Lower lobe of right lung (tissue), 2 donors: ENCODE measurements at regions not wholly inside any gene's neighbourhood (a gene's known extent, or its start where the extent isn't known, plus 50 kb on each side); places are given as distances from the start of the nearest gene placed in this dataset.

Experiments
- ATAC-seq, 2 donors: fragments of 200-7000 bp; cut with Tn5 transposase; one replicate each; pipeline ENCODE4 v1.9.1; 2020 to 2022; ENCODE audit warnings: mild to moderate bottlenecking in 2 of 2, moderate library complexity in 2 of 2
- DNase-seq: peaks from one replicate; pipeline ENCODE4 v3.0.0-alpha.2; 2020
- H3K27ac ChIP-seq: fragments of 200-600 bp; one replicate; pipeline ENCODE4 v1.8.0; 2022
- H3K27me3 ChIP-seq: fragments of 200-600 bp; one replicate; pipeline ENCODE4 v1.8.0; 2022; ENCODE audit warnings: low read depth
- H3K36me3 ChIP-seq: fragments of 200-600 bp; one replicate; pipeline ENCODE4 v1.8.0; 2022; ENCODE audit warnings: mild to moderate bottlenecking
- H3K4me1 ChIP-seq: fragments of 200-600 bp; one replicate; pipeline ENCODE4 v1.8.0; 2022
- H3K4me3 ChIP-seq: fragments of 200-600 bp; one replicate; pipeline ENCODE4 v1.8.0; 2022; ENCODE audit warnings: mild to moderate bottlenecking
- H3K9me3 ChIP-seq: fragments of 200-600 bp; one replicate; pipeline ENCODE4 v1.8.0; 2022
- intact Hi-C: fragments of 100-400 bp; cut with DNase I; formaldehyde crosslinking; loops from one replicate; pipeline ENCODE4 v1.11.0; 2022
- TF ChIP-seq, protein P1 (sequence below): fragments of 200-600 bp; IDR thresholded peaks from one replicate; pipeline ENCODE4 v1.8.0; 2022; ENCODE audit warnings: antibody characterized with exemption, mild to moderate bottlenecking
- donor health status: DM: no; HTN: yes; CAD: no; lungs with severe emphysema.

DNA sequence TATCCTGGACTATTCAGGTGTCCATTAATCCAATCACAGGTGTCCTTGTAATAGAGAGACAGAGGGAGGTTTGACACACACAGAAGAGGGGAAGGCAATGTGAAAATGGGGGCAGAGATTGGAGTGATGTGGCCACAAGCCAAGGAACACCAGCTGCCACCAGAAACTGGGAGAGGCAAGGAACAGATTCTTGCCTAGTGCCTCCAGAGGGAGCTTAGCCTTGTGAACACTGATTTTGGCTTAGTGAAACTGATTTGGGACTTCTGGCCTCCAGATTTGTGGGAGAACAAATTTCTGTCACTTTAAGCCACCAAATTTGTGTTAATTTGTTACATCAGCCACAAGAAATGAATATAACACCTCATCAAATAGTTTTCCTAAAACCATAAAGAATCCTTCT, 416.2 kb downstream of the ENC1 start:
- Histone ChIP-seq H3K4me1 (no peaks in the 10 kb centered on the region), H3K27ac (no peak overlapping the region), H3K27me3 (no peaks in the 10 kb centered on the region), H3K4me3 (no peak overlapping the region), H3K9me3 (no peaks in the 10 kb centered on the region), H3K36me3 (no peaks in the 10 kb centered on the region)
- TF ChIP-seq, protein P1, sequence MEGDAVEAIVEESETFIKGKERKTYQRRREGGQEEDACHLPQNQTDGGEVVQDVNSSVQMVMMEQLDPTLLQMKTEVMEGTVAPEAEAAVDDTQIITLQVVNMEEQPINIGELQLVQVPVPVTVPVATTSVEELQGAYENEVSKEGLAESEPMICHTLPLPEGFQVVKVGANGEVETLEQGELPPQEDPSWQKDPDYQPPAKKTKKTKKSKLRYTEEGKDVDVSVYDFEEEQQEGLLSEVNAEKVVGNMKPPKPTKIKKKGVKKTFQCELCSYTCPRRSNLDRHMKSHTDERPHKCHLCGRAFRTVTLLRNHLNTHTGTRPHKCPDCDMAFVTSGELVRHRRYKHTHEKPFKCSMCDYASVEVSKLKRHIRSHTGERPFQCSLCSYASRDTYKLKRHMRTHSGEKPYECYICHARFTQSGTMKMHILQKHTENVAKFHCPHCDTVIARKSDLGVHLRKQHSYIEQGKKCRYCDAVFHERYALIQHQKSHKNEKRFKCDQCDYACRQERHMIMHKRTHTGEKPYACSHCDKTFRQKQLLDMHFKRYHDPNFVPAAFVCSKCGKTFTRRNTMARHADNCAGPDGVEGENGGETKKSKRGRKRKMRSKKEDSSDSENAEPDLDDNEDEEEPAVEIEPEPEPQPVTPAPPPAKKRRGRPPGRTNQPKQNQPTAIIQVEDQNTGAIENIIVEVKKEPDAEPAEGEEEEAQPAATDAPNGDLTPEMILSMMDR, result no peak
- no peak for ATAC-seq
- DNase-seq, result no peak
- intact Hi-C loops, result no loop called here

DNA sequence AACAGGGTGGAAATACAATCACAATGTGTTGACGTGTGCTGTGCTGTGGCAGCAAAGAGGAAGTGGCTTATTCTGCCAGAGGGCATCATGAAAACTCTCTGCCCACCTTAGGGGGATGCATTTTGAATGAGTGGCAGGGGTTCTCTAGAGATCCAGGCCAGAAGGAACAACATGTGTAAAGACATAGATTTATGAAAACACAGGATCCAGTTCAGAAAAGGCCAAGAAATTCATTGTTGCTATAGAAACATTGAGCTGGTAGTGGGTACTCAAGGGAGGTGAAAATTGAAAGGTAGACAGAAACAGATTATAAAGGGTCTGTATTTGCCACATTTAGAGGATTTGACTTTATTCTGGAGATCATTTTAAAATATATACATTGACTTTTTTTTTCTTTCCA, 417.7 kb downstream of the ENC1 start:
- Histone ChIP-seq H3K27ac (no peak overlapping the region), H3K36me3 (no peaks in the 10 kb centered on the region), H3K9me3 (no peaks in the 10 kb centered on the region), H3K27me3 (no peaks in the 10 kb centered on the region), H3K4me1 (no peaks in the 10 kb centered on the region), H3K4me3 (no peak overlapping the region)
- intact Hi-C loops, result no loop called here
- DNase-seq (no peak), ATAC-seq (no peak)
- TF ChIP-seq, protein P1, result no peak

DNA sequence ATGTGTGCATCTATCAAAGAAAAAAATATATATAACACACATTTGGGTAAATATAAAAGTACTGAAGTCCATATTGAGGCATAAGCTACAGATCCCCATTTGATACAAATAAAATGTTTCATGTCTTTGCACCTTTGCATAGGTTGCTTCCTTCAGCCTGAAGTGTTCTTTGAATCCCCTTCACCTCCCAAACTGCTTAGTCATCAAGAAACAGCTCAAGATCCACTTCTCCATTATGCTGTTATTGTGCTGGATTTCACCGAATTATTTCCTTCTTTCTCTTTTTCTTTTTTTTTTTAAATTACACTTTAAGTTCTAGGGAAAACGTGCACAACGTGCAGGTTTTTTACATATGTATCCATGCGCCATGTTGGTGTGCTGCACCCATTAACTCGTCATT, 419.1 kb downstream of the ENC1 start:
- Histone ChIP-seq H3K27ac (no peak overlapping the region), H3K36me3 (no peaks in the 10 kb centered on the region), H3K4me1 (no peaks in the 10 kb centered on the region), H3K27me3 (no peaks in the 10 kb centered on the region), H3K4me3 (no peak overlapping the region), H3K9me3 (no peaks in the 10 kb centered on the region)
- intact Hi-C loops, result no loop called here
- TF ChIP-seq, protein P1, result no peak
- no peak for DNase-seq
- no peak for ATAC-seq

DNA sequence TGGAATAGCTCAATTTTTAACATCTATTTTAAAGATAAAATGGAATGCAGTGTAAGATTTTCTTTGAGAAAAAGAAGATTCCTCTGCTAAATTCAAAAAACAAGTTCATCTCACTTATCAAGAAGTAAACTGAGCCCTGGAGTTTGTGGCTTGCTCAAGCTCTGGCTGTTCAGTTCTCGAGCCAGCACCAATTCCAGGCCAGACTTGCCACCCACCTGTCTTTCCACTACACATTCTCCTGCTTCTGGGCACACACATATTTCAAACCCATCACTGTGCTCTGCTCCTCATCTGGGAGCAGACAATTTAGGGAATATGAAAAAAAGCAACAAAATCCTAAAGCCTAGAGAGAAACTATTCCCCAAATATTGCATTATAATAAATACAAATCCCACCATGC, 424.5 kb downstream of the ENC1 start:
- H3K4me3 ChIP-seq, result no peak overlapping the region
- no peaks in the 10 kb centered on the region for H3K9me3 ChIP-seq
- H3K27ac ChIP-seq, result no peak overlapping the region
- H3K27me3 ChIP-seq, result no peaks in the 10 kb centered on the region
- ATAC-seq (no peak), DNase-seq (no peak)
- intact Hi-C loops, result no loop called here
- TF ChIP-seq, protein P1, result no peak
- no peaks in the 10 kb centered on the region for H3K4me1 ChIP-seq
- H3K36me3 ChIP-seq, result no peaks in the 10 kb centered on the region

DNA sequence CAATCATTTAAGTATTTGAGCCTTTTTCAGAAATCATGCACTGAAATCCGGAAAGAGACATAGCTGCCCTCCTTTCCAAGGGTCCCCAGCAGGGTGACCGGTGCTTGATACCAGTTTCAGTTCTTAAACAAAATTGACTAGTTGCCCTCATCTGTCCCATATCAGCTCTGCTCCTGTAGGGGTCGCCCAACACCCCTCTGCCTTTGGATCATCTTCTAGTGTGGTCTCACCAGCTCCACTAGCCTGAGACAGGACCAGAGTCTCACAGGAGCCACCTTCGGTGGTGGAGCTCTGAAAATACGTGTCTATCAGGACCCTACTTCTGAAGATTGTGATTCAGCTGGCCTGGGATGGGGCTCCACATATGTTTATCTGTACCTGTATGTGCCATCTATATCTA, 428.2 kb downstream of the ENC1 start:
- peak in 1 of 2 donors; percentile 37 for ATAC-seq
- DNase-seq, result no peak

More for the DNA sequence above, 428.2 kb downstream of the ENC1 start:
- no peaks in the 10 kb centered on the region for H3K9me3 ChIP-seq
- intact Hi-C loops, result no loop called here
- H3K27me3 ChIP-seq, result no peaks in the 10 kb centered on the region
- no peaks in the 10 kb centered on the region for H3K36me3 ChIP-seq
- H3K4me3 ChIP-seq, result no peak overlapping the region
- H3K4me1 ChIP-seq, result no peaks in the 10 kb centered on the region
- H3K27ac ChIP-seq, result no peak overlapping the region
- TF ChIP-seq, protein P1, result peak; percentile 12
